C4-2B (cell line): ENCODE measurements at regions not wholly inside any gene's neighbourhood (a gene's known extent, or its start where the extent isn't known, plus 50 kb on each side); places are given as distances from the start of the nearest gene placed in this dataset.

Experiments
- CTCF ChIP-seq: fragments of 450-650 bp; conservative IDR thresholded peaks from 2 replicates; pipeline ENCODE4 v1.5.1; 2017; ENCODE audit warnings: mild to moderate bottlenecking
- ZFX ChIP-seq: fragments of 450-650 bp; IDR thresholded peaks from 2 replicates; pipeline ENCODE4 v1.6.1; 2017

GRCh38 chr20:4322499-4322898, 73.4 kb upstream of the ADRA1D start:
- TF ChIP-seq CTCF = no peak
- no peak for TF ChIP-seq ZFX
